Right atrium auricular region (tissue), 2 donors: ENCODE measurements at regions not wholly inside any gene's neighbourhood (a gene's known extent, or its start where the extent isn't known, plus 50 kb on each side); places are given as distances from the start of the nearest gene placed in this dataset.

Source experiments
- DNase-seq: peaks from one replicate; pipeline ENCODE4 v3.0.0-alpha.2; 2019; ENCODE audit warnings: low spot score
- H3K27ac ChIP-seq, 2 donors: fragments of 200-600 bp; sonication (generic); 1 replicate in 1 of 2; 2 replicates in 1 of 2; pipeline ENCODE4 v1.5.1; 2016 to 2019
- H3K27me3 ChIP-seq, 2 donors: fragments of 200-600 bp; sonication (generic); one replicate each; pipeline versions ENCODE4 v1.5.1 to v1.6.0; 2017 to 2019
- H3K36me3 ChIP-seq: fragments of 200-600 bp; sonication (generic); one replicate; pipeline ENCODE4 v1.5.1; 2016
- H3K4me1 ChIP-seq, 2 donors: fragments of 200-600 bp; sonication (generic); one replicate each; pipeline versions ENCODE4 v1.5.1 to v1.6.0; 2017 to 2019
- H3K4me3 ChIP-seq, 2 donors: fragments of 200-600 bp; sonication (generic); 1 replicate in 1 of 2; 2 replicates in 1 of 2; pipeline ENCODE4 v1.5.1; 2017 to 2019; ENCODE audit warnings: mild to moderate bottlenecking in 1 of 2, moderate library complexity in 1 of 2
- H3K9me3 ChIP-seq, 2 donors: fragments of 200-600 bp; sonication (generic); one replicate each; pipeline ENCODE4 v1.5.1; 2019
- TF ChIP-seq, protein P1 (sequence below), 2 donors: fragments of 200-600 bp; sonication (generic); IDR thresholded peaks; one replicate each; pipeline ENCODE4 v1.5.1; 2019; ENCODE audit warnings: antibody characterized with exemption in 2 of 2

- TF ChIP-seq, protein P1, sequence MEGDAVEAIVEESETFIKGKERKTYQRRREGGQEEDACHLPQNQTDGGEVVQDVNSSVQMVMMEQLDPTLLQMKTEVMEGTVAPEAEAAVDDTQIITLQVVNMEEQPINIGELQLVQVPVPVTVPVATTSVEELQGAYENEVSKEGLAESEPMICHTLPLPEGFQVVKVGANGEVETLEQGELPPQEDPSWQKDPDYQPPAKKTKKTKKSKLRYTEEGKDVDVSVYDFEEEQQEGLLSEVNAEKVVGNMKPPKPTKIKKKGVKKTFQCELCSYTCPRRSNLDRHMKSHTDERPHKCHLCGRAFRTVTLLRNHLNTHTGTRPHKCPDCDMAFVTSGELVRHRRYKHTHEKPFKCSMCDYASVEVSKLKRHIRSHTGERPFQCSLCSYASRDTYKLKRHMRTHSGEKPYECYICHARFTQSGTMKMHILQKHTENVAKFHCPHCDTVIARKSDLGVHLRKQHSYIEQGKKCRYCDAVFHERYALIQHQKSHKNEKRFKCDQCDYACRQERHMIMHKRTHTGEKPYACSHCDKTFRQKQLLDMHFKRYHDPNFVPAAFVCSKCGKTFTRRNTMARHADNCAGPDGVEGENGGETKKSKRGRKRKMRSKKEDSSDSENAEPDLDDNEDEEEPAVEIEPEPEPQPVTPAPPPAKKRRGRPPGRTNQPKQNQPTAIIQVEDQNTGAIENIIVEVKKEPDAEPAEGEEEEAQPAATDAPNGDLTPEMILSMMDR (IDR thresholded peaks at IDR 0.05) = peak; percentile 9 to 68
- no peak overlapping the region for H3K4me3 ChIP-seq
- no peaks in the 10 kb centered on the region for H3K9me3 ChIP-seq
- no peaks in the 10 kb centered on the region for H3K36me3 ChIP-seq
- no peak overlapping the region for H3K27ac ChIP-seq
- DNase-seq = no peak
- H3K4me1 ChIP-seq = no peaks in the 10 kb centered on the region
- no peaks in the 10 kb centered on the region for H3K27me3 ChIP-seq
Observed at GRCh38 chr3:102529452-102529851, 94.6 kb downstream of the ZPLD1 start.

- Histone ChIP-seq H3K27me3 (no peaks in the 10 kb centered on the region), H3K9me3 (no peaks in the 10 kb centered on the region), H3K36me3 (no peaks in the 10 kb centered on the region), H3K4me1 (no peaks in the 10 kb centered on the region), H3K4me3 (no peak overlapping the region), H3K27ac (no peak overlapping the region)
- TF ChIP-seq, protein P1 (IDR thresholded peaks at IDR 0.05) = no peak
- DNase-seq = no peak
Observed at GRCh38 chr3:102530415-102531181, 95.8 kb downstream of the ZPLD1 start.

DNA sequence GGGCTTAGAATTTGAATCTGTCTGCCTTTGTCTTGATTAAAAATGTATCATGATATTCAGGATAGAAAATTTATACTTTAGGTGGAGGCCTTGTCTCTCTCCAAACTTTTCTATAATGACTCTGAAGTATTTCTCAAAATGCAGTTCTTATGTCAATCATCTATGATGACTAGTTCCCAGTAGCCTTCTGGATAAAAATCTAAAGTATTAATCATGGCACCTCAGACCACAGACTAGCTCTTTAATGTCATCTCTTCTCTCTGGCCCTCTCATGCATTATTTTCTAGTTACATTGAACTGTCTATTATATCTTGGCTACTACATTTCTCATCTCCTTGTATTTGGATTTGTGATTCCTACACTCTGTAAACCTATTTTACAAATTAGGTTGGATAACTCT lies 96.9 kb downstream of the ZPLD1 start:
- TF ChIP-seq, protein P1 (IDR thresholded peaks at IDR 0.05) = no peak
- H3K27me3 ChIP-seq = no peaks in the 10 kb centered on the region
- DNase-seq = no peak
- H3K4me1 ChIP-seq = peaks cover 0 to 4% of the 10 kb centered on the region in 2 donors
- no peak overlapping the region for H3K4me3 ChIP-seq
- no peaks in the 10 kb centered on the region for H3K36me3 ChIP-seq
- no peak overlapping the region for H3K27ac ChIP-seq
- H3K9me3 ChIP-seq = no peaks in the 10 kb centered on the region

DNA sequence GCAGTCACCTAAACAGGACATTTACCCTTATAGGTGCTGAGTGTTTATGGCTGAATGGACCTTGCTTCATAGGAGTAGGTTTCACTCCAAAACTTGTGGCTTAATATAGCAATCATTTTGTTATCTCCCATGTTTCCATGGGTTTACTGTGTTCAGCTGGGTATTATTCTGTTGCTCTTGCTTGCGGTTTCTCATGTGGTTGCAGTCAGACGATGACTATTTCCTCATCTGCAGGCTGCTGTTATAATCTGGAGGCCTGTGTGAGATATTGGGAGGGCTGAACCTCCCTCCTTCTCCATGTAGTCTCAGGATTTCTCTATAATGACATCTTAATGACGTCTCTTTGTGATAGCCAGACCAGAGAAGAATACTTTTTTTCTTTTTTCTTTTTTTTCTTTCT lies 98.1 kb downstream of the ZPLD1 start:
- TF ChIP-seq, protein P1 (IDR thresholded peaks at IDR 0.05) = no peak

DNA sequence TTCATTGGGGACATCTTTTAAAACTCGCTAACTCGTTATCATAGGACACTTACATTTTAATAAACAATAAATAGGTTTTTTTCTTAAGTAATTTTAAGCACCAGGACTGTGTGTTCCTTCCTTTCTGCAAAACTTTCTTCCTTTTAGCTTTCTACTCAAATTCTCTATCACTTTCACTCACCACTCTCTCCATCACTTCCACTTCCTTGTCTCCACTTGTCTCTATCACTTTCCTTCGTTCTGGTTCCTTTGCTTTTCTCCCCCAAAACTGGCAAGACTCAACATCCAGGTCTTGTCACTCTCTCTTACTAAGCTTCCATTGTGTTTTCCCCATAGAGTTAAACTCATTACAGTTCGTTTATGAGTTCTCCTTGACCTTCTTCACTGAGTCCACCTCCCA lies 99.0 kb downstream of the ZPLD1 start:
- DNase-seq = no peak
- H3K27me3 ChIP-seq = no peaks in the 10 kb centered on the region
- H3K4me3 ChIP-seq = no peak overlapping the region
- no peak overlapping the region for H3K27ac ChIP-seq
- H3K36me3 ChIP-seq = no peaks in the 10 kb centered on the region
- H3K9me3 ChIP-seq = no peaks in the 10 kb centered on the region
- H3K4me1 ChIP-seq = peaks cover 0 to 4% of the 10 kb centered on the region in 2 donors
- TF ChIP-seq, protein P1 (IDR thresholded peaks at IDR 0.05) = no peak

More for the DNA sequence above, 98.1 kb downstream of the ZPLD1 start:
- Histone ChIP-seq H3K27ac (no peak overlapping the region), H3K4me3 (no peak overlapping the region), H3K27me3 (no peaks in the 10 kb centered on the region), H3K36me3 (no peaks in the 10 kb centered on the region), H3K4me1 (peaks cover 0 to 4% of the 10 kb centered on the region in 2 donors), H3K9me3 (no peaks in the 10 kb centered on the region)
- DNase-seq = no peak

GRCh38 chr3:102536456-102536855 lies 101.6 kb downstream of the ZPLD1 start:
- peaks cover 0 to 4% of the 10 kb centered on the region in 2 donors for H3K4me1 ChIP-seq
- H3K36me3 ChIP-seq = no peaks in the 10 kb centered on the region
- H3K27ac ChIP-seq = no peak overlapping the region
- no peaks in the 10 kb centered on the region for H3K27me3 ChIP-seq
- no peak overlapping the region for H3K4me3 ChIP-seq
- no peaks in the 10 kb centered on the region for H3K9me3 ChIP-seq
- no peak for DNase-seq
- TF ChIP-seq, protein P1 (IDR thresholded peaks at IDR 0.05) = peak; percentile 29 to 67
